IMR-90 (cell line): ENCODE measurements at regions not wholly inside any gene's neighbourhood (a gene's known extent, or its start where the extent isn't known, plus 50 kb on each side); places are given as distances from the start of the nearest gene placed in this dataset.

Experiments
- ATAC-seq: fragments of 200-7000 bp; cut with Tn5 transposase; 2 replicates; pipeline ENCODE4 v1.9.1; 2020; ENCODE audit warnings: low read depth, mild to moderate bottlenecking, moderate library complexity
- BruUV-seq: library from RNA; stranded (reverse); fragments of 400-500 nt; replicated peaks from 2 replicates; lab custom pipeline; 2021; lab: Mats Ljungman, UMichigan
- CTCF ChIA-PET: fragments of 300-600 bp; formaldehyde crosslinking; extraction: SDS; loops from one replicate; lab custom pipeline; 2021; ENCODE audit warnings: antibody characterized with exemption; lab: Yijun Ruan, JAX
- POLR2A ChIA-PET: fragments of 300-600 bp; sonication (Branson Sonifier 250); formaldehyde crosslinking; loops from one replicate; lab custom pipeline; 2022; ENCODE audit warnings: antibody characterized with exemption; ENCODE audit not compliant: unreplicated experiment; lab: Charles Lee
- DNase-seq: peaks from one replicate; pipeline ENCODE4 v3.0.0; 2013
- H2AFZ ChIP-seq: replicated peaks from 2 replicates; pipeline ENCODE3; 2013; ENCODE audit warnings: low read length, mild to moderate bottlenecking; ENCODE audit not compliant: poor library complexity
- H2AK5ac ChIP-seq: 2 replicates; pipeline ENCODE4 v1.6.1; 2013; ENCODE audit warnings: low read depth, low read length, inconsistent platforms
- H2AK9ac ChIP-seq: replicated peaks from 2 replicates; pipeline ENCODE3; 2013; ENCODE audit warnings: mild to moderate bottlenecking, low read depth, low read length, moderate library complexity; ENCODE audit not compliant: poor library complexity
- H2BK120ac ChIP-seq: 2 replicates; pipeline ENCODE4 v1.6.1; 2013; ENCODE audit warnings: low read depth, low read length, inconsistent platforms
- H2BK15ac ChIP-seq: 3 replicates; pipeline ENCODE4 v1.6.1; 2013; ENCODE audit warnings: low read depth, low read length, inconsistent platforms
- H2BK20ac ChIP-seq: 2 replicates; pipeline ENCODE4 v1.6.1; 2013; ENCODE audit warnings: low read depth, mild to moderate bottlenecking, inconsistent platforms, low read length, moderate library complexity
- H2BK5ac ChIP-seq: 2 replicates; pipeline ENCODE4 v1.6.1; 2013; ENCODE audit warnings: mild to moderate bottlenecking, low read depth, low read length, inconsistent platforms; ENCODE audit not compliant: poor library complexity, severe bottlenecking
- H3K14ac ChIP-seq: replicated peaks from 2 replicates; pipeline ENCODE4 v1.6.1; 2013; ENCODE audit warnings: low read depth, low read length, inconsistent platforms
- H3K18ac ChIP-seq: 2 replicates; pipeline ENCODE4 v1.6.1; 2013; ENCODE audit warnings: low read depth, low read length, control low read depth
- H3K23ac ChIP-seq: 2 replicates; pipeline ENCODE4 v1.6.1; 2013; ENCODE audit warnings: low read depth, low read length, inconsistent platforms
- H3K27ac ChIP-seq: 2 replicates; pipeline ENCODE4 v1.5.1; 2013; ENCODE audit warnings: mild to moderate bottlenecking, control low read depth, low read length; ENCODE audit not compliant: insufficient read depth
- H3K27me3 ChIP-seq: 2 replicates; pipeline ENCODE4 v1.6.1; 2013; ENCODE audit warnings: low read length; ENCODE audit not compliant: control insufficient read depth, insufficient read depth
- H3K36me3 ChIP-seq: 2 replicates; pipeline ENCODE4 v1.6.1; 2013; ENCODE audit warnings: low read length, mixed read lengths; ENCODE audit not compliant: control insufficient read depth, insufficient read depth
- H3K4ac ChIP-seq: 2 replicates; pipeline ENCODE4 v1.6.1; 2013; ENCODE audit warnings: low read depth, low read length, inconsistent platforms
- H3K4me1 ChIP-seq: 2 replicates; pipeline ENCODE4 v1.6.1; 2013; ENCODE audit warnings: low read length, mixed read lengths; ENCODE audit not compliant: control insufficient read depth, insufficient read depth
- H3K4me2 ChIP-seq: 2 replicates; pipeline ENCODE4 v1.6.1; 2013; ENCODE audit warnings: low read depth, mild to moderate bottlenecking, control low read depth, low read length, moderate library complexity
- H3K4me3 ChIP-seq: 2 replicates; pipeline ENCODE4 v1.5.1; 2013; ENCODE audit warnings: low read depth, mild to moderate bottlenecking, control low read depth, low read length, moderate library complexity; ENCODE audit not compliant: insufficient read depth
- H3K56ac ChIP-seq: 2 replicates; pipeline ENCODE4 v1.6.1; 2013; ENCODE audit warnings: low read length, inconsistent platforms; ENCODE audit not compliant: insufficient read depth; ENCODE audit errors: extremely low read depth
- H3K79me1 ChIP-seq, 2 experiments: 2 replicates each; pipeline ENCODE4 v1.6.1; 2013; ENCODE audit warnings: low read length in 2 of 2, inconsistent platforms in 1 of 2, low read depth in 1 of 2
- H3K9ac ChIP-seq: 2 replicates; pipeline ENCODE4 v1.6.1; 2013; ENCODE audit warnings: low read depth, low read length, control low read depth
- H3K9me1 ChIP-seq: 2 replicates; pipeline ENCODE4 v1.6.1; 2013; ENCODE audit warnings: low read length, inconsistent platforms; ENCODE audit not compliant: insufficient read depth
- H3K9me3 ChIP-seq: 2 replicates; pipeline ENCODE4 v1.6.1; 2013; ENCODE audit warnings: low read length; ENCODE audit not compliant: control insufficient read depth, insufficient read depth
- H4K20me1 ChIP-seq: 2 replicates; pipeline ENCODE4 v1.6.1; 2013; ENCODE audit warnings: low read length, inconsistent platforms; ENCODE audit not compliant: insufficient read depth
- H4K5ac ChIP-seq: 2 replicates; pipeline ENCODE4 v1.6.1; 2013; ENCODE audit warnings: mild to moderate bottlenecking, low read depth, low read length, control low read depth
- H4K8ac ChIP-seq, 2 experiments: 2 replicates each; pipeline ENCODE4 v1.6.1; 2013; ENCODE audit warnings: low read depth in 2 of 2, low read length in 2 of 2, control low read depth in 1 of 2, inconsistent platforms in 1 of 2
- H4K91ac ChIP-seq: 2 replicates; pipeline ENCODE4 v1.6.1; 2013; ENCODE audit warnings: low read depth, low read length, inconsistent platforms; ENCODE audit not compliant: insufficient read depth
- CHD1 ChIP-seq: IDR thresholded peaks from 2 replicates; pipeline ENCODE4 v1.6.1; 2012; ENCODE audit warnings: low read depth, low read length, improper control_type of control experiment
- MXI1 ChIP-seq: IDR thresholded peaks from 2 replicates; pipeline ENCODE4 v1.6.1; 2012; ENCODE audit warnings: low read depth, mild to moderate bottlenecking, low read length, moderate library complexity, borderline replicate concordance
- SMC3 ChIP-seq: fragments of 150-350 bp; IDR thresholded peaks from 2 replicates; pipeline ENCODE4 v1.6.1; 2016; ENCODE audit warnings: low read depth, mild to moderate bottlenecking, antibody characterized with exemption, low read length, moderate library complexity
- dilution Hi-C: fragments of 300-500 bp; cut with HindIII; formaldehyde crosslinking; loops from one replicate; pipeline ENCODE4 v1.14.3; 2018; ENCODE audit warnings: low sequenced_read_pairs; ENCODE audit not compliant: unreplicated experiment
- in situ Hi-C: fragments of 300-500 bp; cut with MboI; formaldehyde crosslinking; loops from 3 replicates; pipeline ENCODE4 v1.14.3; 2019; ENCODE audit warnings: low sequenced_read_pairs, inconsistent platforms, mixed read lengths
- intact Hi-C: fragments of 100-400 bp; cut with micrococcal nuclease; formaldehyde crosslinking; loops from 2 replicates; pipeline ENCODE4 v1.10.0; 2022
- TF ChIP-seq, protein P1 (sequence below): fragments of 150-350 bp; IDR thresholded peaks from 2 replicates; pipeline ENCODE4 v1.6.1; 2016; ENCODE audit warnings: low read depth, mild to moderate bottlenecking, low read length, moderate library complexity, borderline replicate concordance

DNA sequence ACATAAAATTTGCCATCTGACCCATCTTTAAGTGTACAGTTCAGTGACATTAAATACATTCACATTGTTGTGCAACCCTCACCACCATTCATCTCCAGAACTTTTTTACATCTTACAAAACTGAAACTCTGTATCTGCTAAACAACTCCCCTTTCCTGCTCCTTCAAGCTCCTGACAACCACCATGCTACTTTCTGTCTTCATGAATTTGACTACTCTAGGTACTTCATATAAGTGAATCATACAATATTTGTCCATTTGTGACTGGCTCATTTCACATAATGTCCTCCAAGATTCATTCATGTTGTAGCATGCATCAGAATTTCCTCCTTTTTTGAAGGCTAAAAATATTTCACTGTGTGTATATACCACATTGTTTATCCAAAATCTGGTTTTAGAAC lies 86.9 kb upstream of the SMLR1 start:
- in situ Hi-C loops, result no loop called here
- Histone ChIP-seq H4K5ac (no peak overlapping the region), H3K9me1 (no peaks in the 10 kb centered on the region), H2AK9ac (no peak overlapping the region), H3K9me3 (no peaks in the 10 kb centered on the region), H2BK120ac (no peak overlapping the region), H2AK5ac (no peak overlapping the region), H4K20me1 (no peaks in the 10 kb centered on the region), H4K91ac (no peak overlapping the region), H3K4me2 (no peak overlapping the region), H3K27me3 (no peaks in the 10 kb centered on the region; the same call in 1 of the 2 replicates), H3K23ac (no peak overlapping the region), H3K4ac (no peak overlapping the region), H3K4me1 (no peaks in the 10 kb centered on the region; the same call in 1 of the 2 replicates), H2BK20ac (no peak overlapping the region), H3K18ac (no peak overlapping the region), H3K27ac (no peak overlapping the region), H3K36me3 (no peaks in the 10 kb centered on the region), H2BK5ac (no peak overlapping the region), H3K4me3 (no peak overlapping the region), H3K79me1 (no peaks in the 10 kb centered on the region), H4K8ac (no peak overlapping the region), H2BK15ac (no peak overlapping the region), H3K9ac (no peak overlapping the region), H3K56ac (no peak overlapping the region), H3K14ac (no peak overlapping the region), H2AFZ (no peak overlapping the region)
- TF ChIP-seq SMC3 (no peak), CHD1 (no peak), MXI1 (no peak)
- TF ChIP-seq, protein P1, sequence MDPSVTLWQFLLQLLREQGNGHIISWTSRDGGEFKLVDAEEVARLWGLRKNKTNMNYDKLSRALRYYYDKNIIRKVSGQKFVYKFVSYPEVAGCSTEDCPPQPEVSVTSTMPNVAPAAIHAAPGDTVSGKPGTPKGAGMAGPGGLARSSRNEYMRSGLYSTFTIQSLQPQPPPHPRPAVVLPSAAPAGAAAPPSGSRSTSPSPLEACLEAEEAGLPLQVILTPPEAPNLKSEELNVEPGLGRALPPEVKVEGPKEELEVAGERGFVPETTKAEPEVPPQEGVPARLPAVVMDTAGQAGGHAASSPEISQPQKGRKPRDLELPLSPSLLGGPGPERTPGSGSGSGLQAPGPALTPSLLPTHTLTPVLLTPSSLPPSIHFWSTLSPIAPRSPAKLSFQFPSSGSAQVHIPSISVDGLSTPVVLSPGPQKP, result no peak
- no TSS peak for BruUV-seq
- ChIA-PET CTCF (no interaction called here), POLR2A (no interaction called here)
- dilution Hi-C loops, result no loop called here
- DNase-seq (no peak), ATAC-seq (no peak)
- intact Hi-C loops, result no loop called here
